G401.6 (cell line): ENCODE measurements at regions not wholly inside any gene's neighbourhood (a gene's known extent, or its start where the extent isn't known, plus 50 kb on each side); places are given as distances from the start of the nearest gene placed in this dataset.
"Not testable (repeated sequence)": the region's sequence is repeated elsewhere in the genome, so short reads cannot be mapped to it uniquely, and the experiment has no call there.

Experiments used
- FAIRE-seq: peaks from 2 replicates; lab custom pipeline; 2012; peaks lifted over from hg19 to GRCh38; lab: Jason Lieb, UNC

- no peak for FAIRE-seq
Measured at GRCh38 chr10:125554016-125554703, 128.8 kb downstream of the TEX36 start.

- FAIRE-seq, result no peak
Measured at GRCh38 chr10:125553091-125553490, 129.9 kb downstream of the TEX36 start.

GRCh38 chr10:125551247-125551646 lies 131.7 kb downstream of the TEX36 start:
- FAIRE-seq, result no peak

- no peak for FAIRE-seq
Measured at GRCh38 chr10:125550362-125550761, 132.6 kb downstream of the TEX36 start.

- FAIRE-seq, result no peak
Measured at GRCh38 chr10:125549653-125550052, 133.3 kb downstream of the TEX36 start.

- no peak for FAIRE-seq
Measured at GRCh38 chr10:125548878-125549277, 134.1 kb downstream of the TEX36 start.

GRCh38 chr10:125548356-125548755 lies 134.6 kb downstream of the TEX36 start:
- no peak for FAIRE-seq

GRCh38 chr10:125547010-125547650 lies 135.8 kb downstream of the TEX36 start:
- no peak for FAIRE-seq

GRCh38 chr10:125543796-125544195 lies 139.2 kb downstream of the TEX36 start:
- FAIRE-seq, result no peak

GRCh38 chr10:125538947-125539731 lies 143.8 kb downstream of the TEX36 start:
- FAIRE-seq, result no peak

GRCh38 chr10:125536236-125536635 lies 146.7 kb downstream of the TEX36 start:
- FAIRE-seq, result no peak

- FAIRE-seq, result no peak
Measured at GRCh38 chr10:125535559-125535958, 147.4 kb downstream of the TEX36 start.

GRCh38 chr10:125534515-125534914 lies 148.4 kb downstream of the TEX36 start:
- no peak for FAIRE-seq

GRCh38 chr10:125533866-125534265 lies 149.1 kb downstream of the TEX36 start:
- FAIRE-seq, result no peak

- FAIRE-seq, result no peak
Measured at GRCh38 chr10:125531465-125531864, 151.5 kb downstream of the TEX36 start.

- no peak for FAIRE-seq
Measured at GRCh38 chr10:125523347-125523746, 159.6 kb downstream of the TEX36 start.

GRCh38 chr10:125521721-125522680 lies 161.0 kb downstream of the TEX36 start:
- no peak for FAIRE-seq

- no peak for FAIRE-seq
Measured at GRCh38 chr10:125520968-125521367, 162.0 kb downstream of the TEX36 start.

GRCh38 chr10:125518397-125518796 lies 164.6 kb downstream of the TEX36 start:
- not testable (repeated sequence) for FAIRE-seq

GRCh38 chr10:125515571-125515970 lies 167.4 kb downstream of the TEX36 start:
- no peak for FAIRE-seq

- FAIRE-seq, result no peak
Measured at GRCh38 chr10:125514206-125515162, 168.5 kb downstream of the TEX36 start.
